ES-I3 (cell line): ENCODE measurements at regions not wholly inside any gene's neighbourhood (a gene's known extent, or its start where the extent isn't known, plus 50 kb on each side); places are given as distances from the start of the nearest gene placed in this dataset.

Source experiments
- H3K36me3 ChIP-seq: 2 replicates; pipeline ENCODE4 v1.6.1; 2013; ENCODE audit warnings: mild to moderate bottlenecking, low read length, control low read depth, moderate library complexity; ENCODE audit not compliant: insufficient read depth
- H3K4me1 ChIP-seq: 2 replicates; pipeline ENCODE4 v1.6.1; 2013; ENCODE audit warnings: mild to moderate bottlenecking, control low read depth, low read length; ENCODE audit not compliant: insufficient read depth
- H3K9ac ChIP-seq: 2 replicates; pipeline ENCODE4 v1.6.1; 2013; ENCODE audit warnings: low read depth, mild to moderate bottlenecking, low read length, moderate library complexity
- H3K9me3 ChIP-seq: 2 replicates; pipeline ENCODE4 v1.6.1; 2013; ENCODE audit warnings: mild to moderate bottlenecking, low read length, moderate library complexity; ENCODE audit not compliant: control insufficient read depth, insufficient read depth

GRCh38 chr20:60851826-60852704 lies 400.0 kb upstream of the CDH4 start:
- H3K9ac ChIP-seq: no peak overlapping the region
- no peaks in the 10 kb centered on the region for H3K4me1 ChIP-seq
- H3K36me3 ChIP-seq: no peaks in the 10 kb centered on the region
- H3K9me3 ChIP-seq: no peaks in the 10 kb centered on the region

DNA sequence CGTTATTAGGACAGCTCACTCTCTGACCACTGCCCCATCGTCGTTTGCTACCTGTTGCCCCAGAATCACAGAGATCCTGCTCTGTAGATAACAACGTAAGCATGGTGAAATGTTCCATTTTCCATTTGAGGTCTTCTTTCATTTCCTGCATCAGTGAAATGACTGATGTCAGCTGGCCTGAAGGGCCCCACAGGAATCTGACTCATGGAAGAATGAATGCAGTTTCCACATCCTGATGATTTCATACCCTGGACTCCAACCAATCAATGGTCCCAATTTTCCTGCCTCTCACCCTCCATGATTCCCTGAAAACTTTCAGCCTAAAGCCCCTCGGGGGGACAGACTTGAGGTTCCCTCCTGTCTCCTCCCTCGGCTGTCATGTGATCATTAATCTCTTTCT lies 394.4 kb upstream of the CDH4 start:
- Histone ChIP-seq H3K9ac (no peak overlapping the region), H3K36me3 (no peaks in the 10 kb centered on the region), H3K4me1 (no peaks in the 10 kb centered on the region), H3K9me3 (no peaks in the 10 kb centered on the region)

DNA sequence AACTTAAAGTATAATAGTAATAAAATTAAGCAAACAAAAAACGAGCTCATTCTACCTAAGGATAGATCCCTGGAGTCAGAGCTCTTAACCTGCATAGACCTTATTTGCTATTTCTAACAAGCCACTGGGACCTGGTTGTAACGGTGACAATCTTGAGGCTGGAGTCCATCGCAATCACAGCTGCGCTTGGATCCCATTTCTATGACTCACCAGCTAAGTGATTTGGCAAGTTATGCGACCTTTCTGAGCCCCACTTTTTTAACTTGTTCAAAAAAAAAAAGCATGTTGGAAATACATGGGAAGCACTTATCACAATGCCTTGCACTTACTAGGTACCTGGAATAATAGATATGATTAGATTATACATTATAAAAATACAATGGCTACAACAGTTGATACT lies 389.5 kb upstream of the CDH4 start:
- H3K9me3 ChIP-seq: no peaks in the 10 kb centered on the region
- no peaks in the 10 kb centered on the region for H3K4me1 ChIP-seq
- H3K36me3 ChIP-seq: no peaks in the 10 kb centered on the region
- H3K9ac ChIP-seq: no peak overlapping the region

- Histone ChIP-seq H3K36me3 (no peaks in the 10 kb centered on the region), H3K9me3 (no peaks in the 10 kb centered on the region), H3K9ac (no peak overlapping the region), H3K4me1 (no peaks in the 10 kb centered on the region)
Measured at GRCh38 chr20:60863548-60863947, 388.5 kb upstream of the CDH4 start.

GRCh38 chr20:60867589-60867988 lies 384.5 kb upstream of the CDH4 start:
- Histone ChIP-seq H3K9me3 (no peaks in the 10 kb centered on the region), H3K9ac (no peak overlapping the region), H3K36me3 (no peaks in the 10 kb centered on the region), H3K4me1 (no peaks in the 10 kb centered on the region)

DNA sequence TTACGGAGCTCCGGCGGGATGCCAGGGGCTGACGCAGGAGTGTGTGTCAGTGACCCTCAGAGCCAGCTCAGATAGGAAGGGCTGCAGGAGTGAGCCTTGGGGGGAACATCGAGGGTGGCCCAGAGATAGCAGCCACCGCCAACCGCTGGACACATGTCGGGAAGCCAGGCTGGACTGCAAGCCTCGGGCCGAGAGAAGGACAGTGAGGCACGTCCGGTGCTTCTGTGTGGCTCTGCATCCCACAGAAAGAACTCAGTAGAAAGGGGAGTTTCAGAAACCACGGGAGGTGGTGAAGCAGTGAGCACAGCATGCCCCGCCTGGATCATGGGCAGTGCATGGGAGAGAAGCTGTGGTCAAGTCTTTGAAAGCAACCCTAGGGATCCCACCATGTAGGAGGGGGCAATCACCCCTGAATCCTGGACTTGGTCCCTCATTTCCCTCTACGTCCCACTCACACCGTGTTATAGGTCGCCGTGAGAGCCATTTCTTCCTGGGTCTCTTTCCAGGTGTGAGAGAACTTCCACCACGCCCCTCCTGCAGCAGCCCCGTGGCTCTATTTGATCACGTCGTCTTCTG lies 383.7 kb upstream of the CDH4 start:
- Histone ChIP-seq H3K36me3 (no peaks in the 10 kb centered on the region), H3K9me3 (no peaks in the 10 kb centered on the region), H3K4me1 (no peaks in the 10 kb centered on the region), H3K9ac (no peak overlapping the region)

GRCh38 chr20:60869087-60869486 lies 383.0 kb upstream of the CDH4 start:
- no peaks in the 10 kb centered on the region for H3K9me3 ChIP-seq
- no peaks in the 10 kb centered on the region for H3K4me1 ChIP-seq
- H3K36me3 ChIP-seq: no peaks in the 10 kb centered on the region
- no peak overlapping the region for H3K9ac ChIP-seq

DNA sequence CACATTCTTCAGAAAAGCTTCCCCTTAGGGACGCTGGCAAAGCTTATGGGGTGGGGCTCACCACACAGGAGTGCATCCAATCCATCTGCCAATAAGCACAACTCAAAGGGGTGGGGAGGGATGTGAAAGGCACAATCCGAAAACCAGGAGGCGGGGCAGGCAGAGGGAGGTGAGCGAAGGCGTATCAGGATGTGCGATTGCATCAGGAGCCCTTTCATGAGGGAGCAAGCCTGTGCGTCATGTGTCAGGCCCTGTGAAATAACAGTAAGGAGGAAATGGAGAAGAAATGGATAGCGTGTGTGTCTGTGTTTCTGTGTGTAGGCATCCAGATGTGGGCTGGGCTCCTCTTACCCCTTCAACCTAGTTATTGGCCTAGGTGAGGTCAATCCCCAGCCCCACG lies 382.4 kb upstream of the CDH4 start:
- Histone ChIP-seq H3K4me1 (no peaks in the 10 kb centered on the region), H3K9ac (no peak overlapping the region), H3K36me3 (no peaks in the 10 kb centered on the region), H3K9me3 (no peaks in the 10 kb centered on the region)

- Histone ChIP-seq H3K4me1 (no peaks in the 10 kb centered on the region), H3K9ac (no peak overlapping the region), H3K36me3 (no peaks in the 10 kb centered on the region), H3K9me3 (no peaks in the 10 kb centered on the region)
Measured at GRCh38 chr20:60870040-60870439, 382.0 kb upstream of the CDH4 start.

DNA sequence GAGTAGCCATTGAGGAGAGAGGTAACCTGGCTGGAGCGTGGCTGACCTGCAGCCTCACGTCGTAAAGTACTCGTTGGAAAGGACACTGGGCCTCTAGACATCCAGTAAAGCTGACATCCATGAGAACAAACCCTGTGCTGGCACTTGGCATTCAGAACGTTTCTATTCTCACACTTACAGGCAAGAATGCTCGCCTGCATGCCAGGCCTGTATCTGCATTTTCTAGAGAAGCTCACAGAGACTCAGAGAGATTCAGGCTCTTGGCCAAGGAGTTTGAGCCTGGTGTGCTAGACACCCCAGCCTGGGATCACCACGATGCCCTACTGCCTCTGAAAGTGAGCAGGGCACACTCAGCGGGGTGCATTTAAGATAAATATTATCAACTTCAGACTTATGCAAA lies 379.8 kb upstream of the CDH4 start:
- Histone ChIP-seq H3K4me1 (no peaks in the 10 kb centered on the region), H3K9me3 (no peaks in the 10 kb centered on the region), H3K9ac (no peak overlapping the region), H3K36me3 (no peaks in the 10 kb centered on the region)

- H3K9me3 ChIP-seq: no peaks in the 10 kb centered on the region
- H3K36me3 ChIP-seq: no peaks in the 10 kb centered on the region
- no peaks in the 10 kb centered on the region for H3K4me1 ChIP-seq
- no peak overlapping the region for H3K9ac ChIP-seq
Measured at GRCh38 chr20:60877071-60877857, 374.8 kb upstream of the CDH4 start.

- no peak overlapping the region for H3K9ac ChIP-seq
Measured at GRCh38 chr20:60882836-60883235, 369.2 kb upstream of the CDH4 start.

GRCh38 chr20:60883496-60883895 lies 368.6 kb upstream of the CDH4 start:
- no peaks in the 10 kb centered on the region for H3K36me3 ChIP-seq
- no peaks in the 10 kb centered on the region for H3K4me1 ChIP-seq
- H3K9me3 ChIP-seq: no peaks in the 10 kb centered on the region
- no peak overlapping the region for H3K9ac ChIP-seq

More at GRCh38 chr20:60882836-60883235, 369.2 kb upstream of the CDH4 start:
- no peaks in the 10 kb centered on the region for H3K9me3 ChIP-seq
- no peaks in the 10 kb centered on the region for H3K36me3 ChIP-seq
- H3K4me1 ChIP-seq: no peaks in the 10 kb centered on the region

- Histone ChIP-seq H3K9me3 (no peaks in the 10 kb centered on the region), H3K4me1 (no peaks in the 10 kb centered on the region), H3K9ac (no peak overlapping the region), H3K36me3 (no peaks in the 10 kb centered on the region)
Measured at GRCh38 chr20:60884277-60884676, 367.8 kb upstream of the CDH4 start.

DNA sequence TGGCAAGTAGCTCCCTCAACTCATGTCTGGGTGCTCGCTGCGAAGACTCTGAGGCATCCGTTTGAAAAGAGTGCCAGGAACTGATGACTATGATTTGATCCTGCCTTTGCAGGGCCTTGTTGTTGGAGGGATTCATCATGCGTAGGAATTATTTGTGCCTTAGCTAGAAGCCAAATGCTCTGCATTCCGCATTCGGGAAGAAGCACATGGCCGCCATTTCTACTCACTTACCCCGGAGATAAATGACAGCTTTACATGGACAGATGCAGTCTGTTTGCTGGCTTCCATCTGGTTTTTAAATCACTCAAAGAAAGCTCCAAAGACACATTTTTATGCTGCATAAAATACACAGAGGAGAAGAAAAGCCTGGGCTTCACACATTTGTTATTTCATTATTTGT lies 363.3 kb upstream of the CDH4 start:
- H3K9me3 ChIP-seq: no peaks in the 10 kb centered on the region
- no peaks in the 10 kb centered on the region for H3K4me1 ChIP-seq
- H3K36me3 ChIP-seq: no peaks in the 10 kb centered on the region
- H3K9ac ChIP-seq: no peak overlapping the region
